ENCODE measurements at regions not wholly inside any gene's neighbourhood (a gene's known extent, or its start where the extent isn't known, plus 50 kb on each side); places are given as distances from the start of the nearest gene placed in this dataset.
"Not testable (repeated sequence)": the region's sequence is repeated elsewhere in the genome, so short reads cannot be mapped to it uniquely, and the experiment has no call there.

DNA sequence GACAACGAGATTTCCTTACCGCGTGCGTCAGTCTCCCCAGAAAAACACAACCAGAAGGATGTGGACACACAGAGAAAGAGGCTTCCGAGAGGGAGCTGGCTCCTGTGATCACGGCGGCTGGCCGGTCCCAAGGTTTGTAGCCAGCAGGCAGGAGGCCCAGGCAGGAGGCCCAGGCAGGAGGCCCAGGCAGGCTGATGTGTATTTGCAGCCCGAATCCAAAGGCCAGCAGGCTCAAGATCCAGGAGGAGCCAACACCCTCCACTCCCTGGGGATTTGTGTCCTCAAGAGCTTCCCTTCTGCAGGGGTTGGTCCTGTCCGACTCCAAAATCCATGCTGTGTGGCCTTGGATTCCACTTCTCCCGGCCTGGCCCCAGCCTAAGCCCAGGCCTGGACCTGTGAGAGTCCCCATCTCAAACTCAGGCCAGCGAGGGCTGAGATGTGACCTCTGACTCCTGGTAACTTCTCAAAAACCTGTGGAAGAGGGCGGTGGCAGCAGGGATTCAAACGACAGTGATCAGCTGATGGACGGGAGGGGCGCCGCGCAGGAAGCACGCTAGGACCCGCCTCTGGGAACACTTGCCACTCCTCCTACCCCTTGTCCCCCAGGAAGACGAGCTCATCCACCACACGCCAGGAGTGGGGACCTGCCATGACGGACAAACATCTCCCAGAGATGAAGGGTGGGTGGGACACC, 75.0 kb upstream of the PPP1R26 start:
- H2AFZ ChIP-seq (ENCODE audit: low read length): no peak overlapping the region
- H4K20me1 ChIP-seq (ENCODE audit: insufficient read depth, low read length, poor library complexity, severe bottlenecking): no peaks in the 10 kb centered on the region
- H3K9me3 ChIP-seq (ENCODE audit: insufficient read depth, low read depth, low read length): peaks cover 11% of the 10 kb centered on the region; the same call in 1 of the 2 replicates
- H3K79me2 ChIP-seq (ENCODE audit: insufficient read depth, low read length): no peaks in the 10 kb centered on the region
- H3K27me3 ChIP-seq (ENCODE audit: insufficient read depth, low read length, poor library complexity, severe bottlenecking): no peaks in the 10 kb centered on the region
- H3K4me3 ChIP-seq (ENCODE audit: low read length, poor library complexity, severe bottlenecking): no peak overlapping the region
- no peak overlapping the region for H3K9ac ChIP-seq (ENCODE audit: low read depth, low read length, poor library complexity, severe bottlenecking)
- no peak for TF ChIP-seq EZH2phosphoT487 (IDR thresholded peaks at IDR 0.05; ENCODE audit: borderline replicate concordance)
- TF ChIP-seq, protein P1, sequence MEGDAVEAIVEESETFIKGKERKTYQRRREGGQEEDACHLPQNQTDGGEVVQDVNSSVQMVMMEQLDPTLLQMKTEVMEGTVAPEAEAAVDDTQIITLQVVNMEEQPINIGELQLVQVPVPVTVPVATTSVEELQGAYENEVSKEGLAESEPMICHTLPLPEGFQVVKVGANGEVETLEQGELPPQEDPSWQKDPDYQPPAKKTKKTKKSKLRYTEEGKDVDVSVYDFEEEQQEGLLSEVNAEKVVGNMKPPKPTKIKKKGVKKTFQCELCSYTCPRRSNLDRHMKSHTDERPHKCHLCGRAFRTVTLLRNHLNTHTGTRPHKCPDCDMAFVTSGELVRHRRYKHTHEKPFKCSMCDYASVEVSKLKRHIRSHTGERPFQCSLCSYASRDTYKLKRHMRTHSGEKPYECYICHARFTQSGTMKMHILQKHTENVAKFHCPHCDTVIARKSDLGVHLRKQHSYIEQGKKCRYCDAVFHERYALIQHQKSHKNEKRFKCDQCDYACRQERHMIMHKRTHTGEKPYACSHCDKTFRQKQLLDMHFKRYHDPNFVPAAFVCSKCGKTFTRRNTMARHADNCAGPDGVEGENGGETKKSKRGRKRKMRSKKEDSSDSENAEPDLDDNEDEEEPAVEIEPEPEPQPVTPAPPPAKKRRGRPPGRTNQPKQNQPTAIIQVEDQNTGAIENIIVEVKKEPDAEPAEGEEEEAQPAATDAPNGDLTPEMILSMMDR (conservative IDR thresholded peaks at IDR 0.05; ENCODE audit: low read length): no peak
- H3K36me3 ChIP-seq (ENCODE audit: insufficient read depth, low read length): no peaks in the 10 kb centered on the region
- H3K4me2 ChIP-seq (ENCODE audit: low read depth, low read length, poor library complexity, severe bottlenecking): no peak overlapping the region
- no peaks in the 10 kb centered on the region for H3F3A ChIP-seq (ENCODE audit: low read depth)
- no peaks in the 10 kb centered on the region for H3K9me2 ChIP-seq (replicated peaks; ENCODE audit: low read depth, low read length)
- no peaks in the 10 kb centered on the region for H3K4me1 ChIP-seq (ENCODE audit: insufficient read depth, low read length, poor library complexity, severe bottlenecking)

DNA sequence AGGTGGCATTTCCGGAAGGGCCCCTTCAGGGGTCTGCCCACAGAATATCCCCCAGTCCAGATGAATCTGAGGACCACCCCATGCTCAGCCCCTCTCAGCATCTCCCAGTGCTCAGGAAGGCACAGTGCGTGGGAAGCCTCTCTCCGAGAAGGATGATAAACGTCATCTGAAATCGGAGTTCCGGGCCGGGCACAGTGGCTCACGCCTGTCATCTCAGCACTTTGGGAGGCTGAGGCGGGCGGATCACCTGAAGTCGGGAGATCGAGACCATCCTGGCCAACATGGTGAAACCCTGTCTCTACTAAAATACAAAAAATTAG, 74.5 kb upstream of the PPP1R26 start:
- H3K9ac ChIP-seq (ENCODE audit: low read depth, low read length, poor library complexity, severe bottlenecking); H3K4me1 ChIP-seq (ENCODE audit: insufficient read depth, low read length, poor library complexity, severe bottlenecking); H3K36me3 ChIP-seq (ENCODE audit: insufficient read depth, low read length); H3K9me2 ChIP-seq (replicated peaks; ENCODE audit: low read depth, low read length); H3K79me2 ChIP-seq (ENCODE audit: insufficient read depth, low read length); H4K20me1 ChIP-seq (ENCODE audit: insufficient read depth, low read length, poor library complexity, severe bottlenecking); H2AFZ ChIP-seq (ENCODE audit: low read length); H3K4me3 ChIP-seq (ENCODE audit: low read length, poor library complexity, severe bottlenecking); H3K4me2 ChIP-seq (ENCODE audit: low read depth, low read length, poor library complexity, severe bottlenecking); H3K27me3 ChIP-seq (ENCODE audit: insufficient read depth, low read length, poor library complexity, severe bottlenecking); H3F3A ChIP-seq (ENCODE audit: low read depth): not testable (repeated sequence)
- H3K9me3 ChIP-seq (ENCODE audit: insufficient read depth, low read depth, low read length): peaks cover 11% of the 10 kb centered on the region; the same call in 1 of the 2 replicates

DNA sequence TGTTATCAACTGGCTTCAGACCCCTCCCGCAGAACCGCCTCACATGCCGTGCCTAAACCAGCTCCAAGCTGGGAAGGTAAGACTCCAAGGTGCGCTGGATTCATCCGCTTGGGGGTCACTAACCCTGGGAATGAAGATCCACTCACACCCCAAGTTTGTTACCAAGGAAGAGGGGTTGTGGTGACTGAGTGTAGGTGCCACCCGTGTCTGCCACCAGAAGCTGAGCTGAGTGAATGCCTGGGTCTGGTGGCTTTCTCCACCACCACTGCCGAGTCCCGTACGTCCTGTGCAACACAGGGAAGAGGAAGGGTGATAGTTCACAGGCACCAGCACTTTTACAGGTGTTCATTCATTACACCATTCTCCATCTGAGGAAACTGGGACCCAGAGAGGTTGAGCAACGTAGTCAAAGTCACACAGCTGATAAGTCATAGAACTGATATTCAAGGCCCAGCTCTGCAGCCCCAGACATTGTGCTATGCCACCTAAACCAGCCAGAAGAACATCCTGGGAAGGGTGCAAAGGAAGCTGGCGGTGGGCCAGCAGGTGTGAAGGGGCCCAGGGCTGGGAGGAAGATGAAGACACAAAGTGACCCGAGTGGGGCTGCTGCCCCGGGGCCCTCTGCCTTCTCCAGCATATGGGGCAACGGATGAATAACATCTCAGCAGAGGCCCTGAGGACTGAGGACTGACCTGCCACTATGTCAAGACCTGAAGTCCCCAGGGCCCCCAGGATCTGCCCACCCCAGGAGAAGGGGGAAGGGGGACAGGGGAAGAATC, 70.9 kb upstream of the PPP1R26 start:
- no peak overlapping the region for H2AFZ ChIP-seq (ENCODE audit: low read length)
- H3K4me3 ChIP-seq (ENCODE audit: low read length, poor library complexity, severe bottlenecking): no peak overlapping the region
- H3K9ac ChIP-seq (ENCODE audit: low read depth, low read length, poor library complexity, severe bottlenecking): no peak overlapping the region
- H3K79me2 ChIP-seq (ENCODE audit: insufficient read depth, low read length): no peaks in the 10 kb centered on the region
- no peaks in the 10 kb centered on the region for H3K36me3 ChIP-seq (ENCODE audit: insufficient read depth, low read length)
- H3K4me2 ChIP-seq (ENCODE audit: low read depth, low read length, poor library complexity, severe bottlenecking): no peak overlapping the region
- no peaks in the 10 kb centered on the region for H3F3A ChIP-seq (ENCODE audit: low read depth)
- H3K9me2 ChIP-seq (replicated peaks; ENCODE audit: low read depth, low read length): no peaks in the 10 kb centered on the region
- no peaks in the 10 kb centered on the region for H3K4me1 ChIP-seq (ENCODE audit: insufficient read depth, low read length, poor library complexity, severe bottlenecking)
- no peaks in the 10 kb centered on the region for H3K27me3 ChIP-seq (ENCODE audit: insufficient read depth, low read length, poor library complexity, severe bottlenecking)
- H4K20me1 ChIP-seq (ENCODE audit: insufficient read depth, low read length, poor library complexity, severe bottlenecking): no peaks in the 10 kb centered on the region
- TF ChIP-seq, protein P1 (conservative IDR thresholded peaks at IDR 0.05; ENCODE audit: low read length): no peak
- TF ChIP-seq EZH2phosphoT487 (IDR thresholded peaks at IDR 0.05; ENCODE audit: borderline replicate concordance): no peak
- H3K9me3 ChIP-seq (ENCODE audit: insufficient read depth, low read depth, low read length): peaks cover 6% of the 10 kb centered on the region; the same call in 1 of the 2 replicates

All from Loucy (cell line).